D721Med (cell line): ENCODE measurements at regions not wholly inside any gene's neighbourhood (a gene's known extent, or its start where the extent isn't known, plus 50 kb on each side); places are given as distances from the start of the nearest gene placed in this dataset.

Source experiments
- DNase-seq: peaks from one replicate; pipeline ENCODE4 v3.0.0; 2011; ENCODE audit warnings: low spot score; ENCODE audit not compliant: insufficient read length
- FAIRE-seq: peaks from 2 replicates; lab custom pipeline; 2011; peaks lifted over from hg19 to GRCh38; lab: Jason Lieb, UNC
- TF ChIP-seq, protein P1 (sequence below): IDR thresholded peaks from 2 replicates; pipeline ENCODE4 v1.5.1; 2012; ENCODE audit warnings: mild to moderate bottlenecking, control low read depth; ENCODE audit not compliant: insufficient read depth; ENCODE audit errors: missing control alignments

DNA sequence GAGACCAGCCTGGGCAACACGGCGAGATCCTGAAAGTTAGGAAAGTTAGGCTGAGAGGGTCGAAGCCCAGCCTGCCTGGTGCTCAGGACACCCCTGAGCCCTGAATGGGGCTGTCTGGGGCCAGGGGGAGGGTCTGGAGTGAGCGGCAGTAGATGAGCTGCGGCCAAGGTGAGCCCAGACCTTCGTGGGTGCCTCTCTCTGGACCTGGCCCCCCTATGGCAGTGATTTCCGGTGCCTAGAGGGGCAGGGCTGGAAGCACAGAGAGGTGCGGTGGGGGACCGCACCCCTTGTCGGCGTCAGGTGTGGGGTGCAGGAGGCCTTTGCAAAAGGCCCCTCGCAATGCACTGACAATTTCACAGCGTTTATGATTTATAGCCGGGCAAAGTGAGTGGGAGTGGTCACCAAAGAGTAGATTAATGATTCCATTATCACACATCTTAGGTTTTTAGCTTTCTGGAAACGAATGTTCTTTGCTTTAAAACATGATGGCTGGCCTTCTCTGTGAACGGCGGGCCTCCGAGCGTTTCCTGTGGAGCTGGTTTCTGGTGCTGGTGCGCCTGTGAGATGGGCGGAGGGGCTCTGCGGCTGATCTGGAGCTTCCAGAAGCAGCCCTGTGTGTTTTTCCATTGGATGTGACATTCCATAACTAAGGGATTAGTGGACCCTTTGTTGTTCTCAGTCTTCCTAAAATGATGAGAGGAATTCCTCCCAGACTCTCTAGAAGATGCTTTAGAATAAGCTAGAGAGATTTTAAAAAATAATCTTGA, 171.0 kb upstream of the ZNF32 start:
- TF ChIP-seq, protein P1, sequence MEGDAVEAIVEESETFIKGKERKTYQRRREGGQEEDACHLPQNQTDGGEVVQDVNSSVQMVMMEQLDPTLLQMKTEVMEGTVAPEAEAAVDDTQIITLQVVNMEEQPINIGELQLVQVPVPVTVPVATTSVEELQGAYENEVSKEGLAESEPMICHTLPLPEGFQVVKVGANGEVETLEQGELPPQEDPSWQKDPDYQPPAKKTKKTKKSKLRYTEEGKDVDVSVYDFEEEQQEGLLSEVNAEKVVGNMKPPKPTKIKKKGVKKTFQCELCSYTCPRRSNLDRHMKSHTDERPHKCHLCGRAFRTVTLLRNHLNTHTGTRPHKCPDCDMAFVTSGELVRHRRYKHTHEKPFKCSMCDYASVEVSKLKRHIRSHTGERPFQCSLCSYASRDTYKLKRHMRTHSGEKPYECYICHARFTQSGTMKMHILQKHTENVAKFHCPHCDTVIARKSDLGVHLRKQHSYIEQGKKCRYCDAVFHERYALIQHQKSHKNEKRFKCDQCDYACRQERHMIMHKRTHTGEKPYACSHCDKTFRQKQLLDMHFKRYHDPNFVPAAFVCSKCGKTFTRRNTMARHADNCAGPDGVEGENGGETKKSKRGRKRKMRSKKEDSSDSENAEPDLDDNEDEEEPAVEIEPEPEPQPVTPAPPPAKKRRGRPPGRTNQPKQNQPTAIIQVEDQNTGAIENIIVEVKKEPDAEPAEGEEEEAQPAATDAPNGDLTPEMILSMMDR: no peak
- no peak for FAIRE-seq
- DNase-seq: no peak

DNA sequence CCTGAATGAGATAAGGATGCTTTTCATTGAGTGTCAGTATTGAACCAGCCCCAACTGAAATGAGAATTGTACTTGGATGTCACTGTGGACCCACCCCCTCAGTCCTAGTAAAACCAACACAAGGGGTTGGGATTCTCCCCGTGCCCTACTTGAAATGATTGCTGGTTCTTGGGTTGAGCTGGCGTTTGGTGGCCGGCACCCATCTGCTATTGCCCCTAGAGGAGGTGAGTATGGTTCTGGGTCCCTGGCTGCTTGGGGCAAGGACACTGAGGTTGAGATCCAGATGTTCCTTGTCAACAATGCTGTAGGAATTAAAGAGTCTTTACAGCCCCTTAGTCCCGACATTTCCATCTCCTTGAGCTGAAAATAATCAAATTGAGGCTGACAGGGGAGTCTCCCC, 170.0 kb upstream of the ZNF32 start:
- DNase-seq (no peak), FAIRE-seq (no peak)
- TF ChIP-seq, protein P1: no peak

DNA sequence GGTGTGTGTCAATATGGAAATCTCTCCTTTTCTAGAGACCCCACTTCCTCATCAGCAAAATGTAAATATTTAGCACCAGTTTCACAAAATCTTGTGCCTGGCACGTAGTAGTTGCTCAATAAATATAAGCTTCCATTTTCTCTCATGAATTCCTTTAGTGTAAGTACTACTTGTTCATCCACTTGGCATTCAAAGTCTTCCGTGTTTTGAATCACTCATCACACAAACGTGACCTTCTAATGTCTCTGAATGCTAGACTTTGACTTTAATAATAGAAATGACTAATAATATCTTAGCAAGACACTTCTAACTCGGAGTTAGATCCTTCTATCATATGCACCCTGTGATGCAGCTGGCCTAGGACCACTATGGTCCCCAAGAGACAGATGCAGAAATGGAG, 168.7 kb upstream of the ZNF32 start:
- TF ChIP-seq, protein P1: no peak
- DNase-seq (no peak), FAIRE-seq (no peak)

DNA sequence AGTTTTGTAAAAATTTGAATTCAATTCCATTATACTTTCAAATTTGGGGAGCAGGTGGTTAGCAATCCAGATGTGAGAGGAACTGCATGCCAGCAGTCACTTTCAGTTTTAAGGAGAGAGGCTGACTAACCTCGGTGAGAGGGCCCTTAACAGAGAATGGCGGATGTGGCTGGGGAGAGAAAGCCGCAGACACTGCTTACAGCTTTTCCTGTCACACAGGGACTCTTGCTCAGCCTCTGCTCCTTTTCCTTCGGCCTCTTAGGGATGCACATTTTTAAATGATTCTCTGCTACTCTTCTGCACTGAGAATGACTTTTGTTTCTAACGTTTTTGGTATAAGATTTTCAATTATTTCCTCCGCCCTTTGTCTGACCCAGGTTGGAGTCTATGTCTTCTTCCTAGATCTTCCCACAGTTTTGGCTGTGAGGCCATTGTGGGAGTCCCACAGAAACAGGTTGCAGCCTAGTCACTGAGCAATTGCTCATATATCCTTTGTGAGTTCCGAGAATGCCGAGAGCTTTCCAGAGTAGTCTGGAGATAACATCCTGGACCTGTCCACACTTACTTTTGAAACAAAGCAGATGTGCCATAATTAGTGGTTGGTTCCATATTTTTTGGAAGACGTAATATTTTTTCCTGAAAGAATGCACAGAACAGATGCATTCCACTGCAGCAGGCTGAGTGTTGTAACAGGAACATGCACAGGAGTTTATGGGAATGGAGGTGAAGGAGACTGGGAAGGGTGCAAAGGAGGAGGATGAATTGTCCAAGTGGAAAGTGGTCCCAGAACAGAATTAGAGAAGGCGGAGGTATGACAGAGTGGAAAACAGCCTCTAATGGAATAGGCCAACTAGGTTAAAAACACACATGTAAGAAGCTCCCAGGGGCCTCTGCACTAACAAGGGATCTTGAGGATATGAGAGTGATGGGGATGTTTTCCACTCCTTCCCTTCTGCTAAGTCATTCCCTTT, 168.0 kb upstream of the ZNF32 start:
- TF ChIP-seq, protein P1: no peak
- DNase-seq: no peak
- FAIRE-seq: no peak

DNA sequence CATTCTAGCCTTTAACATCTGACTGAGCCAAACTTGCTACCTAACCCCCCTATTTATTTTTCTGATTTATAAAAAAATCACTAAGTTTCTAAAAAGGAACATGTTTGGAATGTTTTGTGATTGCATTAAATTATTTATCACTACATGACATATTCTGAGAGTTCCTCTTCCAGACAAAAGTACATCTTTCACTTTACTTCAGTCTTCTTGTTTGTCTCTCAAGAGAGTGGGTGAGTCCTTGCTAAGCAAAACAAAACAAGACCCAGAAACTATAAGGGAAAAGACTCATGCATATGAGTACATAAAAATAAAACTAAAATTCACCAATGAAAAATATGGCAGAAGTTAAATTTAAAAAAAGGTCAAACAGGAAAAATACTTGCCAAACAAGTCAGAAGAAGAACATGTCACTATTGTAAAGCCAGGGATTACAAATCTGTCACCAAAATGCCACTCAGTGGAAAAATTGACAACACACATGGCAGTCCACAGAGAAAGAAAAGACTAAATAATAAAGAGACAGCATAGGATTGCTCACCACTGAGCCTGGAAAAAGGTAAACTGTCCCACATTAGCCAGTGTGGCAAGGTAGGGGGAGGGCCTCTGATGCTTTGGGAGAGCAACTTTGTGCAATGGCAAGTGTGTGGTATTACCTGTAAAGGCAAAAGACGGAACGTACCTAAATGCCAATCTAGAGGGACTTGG, 166.7 kb upstream of the ZNF32 start:
- DNase-seq (no peak), FAIRE-seq (no peak)
- TF ChIP-seq, protein P1: no peak

DNA sequence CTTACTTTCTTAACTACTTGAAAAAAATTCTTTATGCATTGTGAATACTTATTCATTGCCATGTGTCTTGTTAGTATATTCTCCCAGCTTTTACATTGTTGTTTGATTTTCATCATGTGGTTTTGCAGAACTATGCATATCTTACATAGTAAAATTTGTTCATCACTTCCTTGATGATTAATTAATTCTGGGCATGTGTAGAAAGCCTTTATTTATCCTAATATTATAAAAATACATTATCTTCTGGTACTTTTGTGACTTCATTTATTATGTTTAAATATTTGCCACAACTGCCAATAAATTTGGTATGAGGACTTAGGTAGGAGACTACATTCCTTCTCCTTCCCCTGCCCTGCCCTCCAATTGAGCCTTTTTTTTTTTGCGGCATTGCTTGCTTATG, 166.0 kb upstream of the ZNF32 start:
- FAIRE-seq: no peak
- DNase-seq: no peak
- TF ChIP-seq, protein P1: no peak
